IMR-90 (cell line): ENCODE measurements at regions not wholly inside any gene's neighbourhood (a gene's known extent, or its start where the extent isn't known, plus 50 kb on each side); places are given as distances from the start of the nearest gene placed in this dataset.

Source experiments
- BHLHE40 ChIP-seq: fragments of 150-350 bp; IDR thresholded peaks from 2 replicates; pipeline ENCODE4 v1.6.1; 2016; ENCODE audit warnings: mild to moderate bottlenecking, low read depth, low read length
- CEBPB ChIP-seq: IDR thresholded peaks from 2 replicates; pipeline ENCODE4 v1.6.1; 2012; ENCODE audit warnings: low read depth, low read length, improper control_type of control experiment
- CHD1 ChIP-seq: IDR thresholded peaks from 2 replicates; pipeline ENCODE4 v1.6.1; 2012; ENCODE audit warnings: low read depth, low read length, improper control_type of control experiment
- ELK1 ChIP-seq: fragments of 150-350 bp; IDR thresholded peaks from 2 replicates; pipeline ENCODE4 v1.6.1; 2016; ENCODE audit warnings: low read depth, mild to moderate bottlenecking, low read length, moderate library complexity, borderline replicate concordance
- FOS ChIP-seq: fragments of 150-350 bp; IDR thresholded peaks from 2 replicates; pipeline ENCODE4 v1.6.1; 2016; ENCODE audit warnings: low read depth, low read length
- MAZ ChIP-seq: IDR thresholded peaks from 2 replicates; pipeline ENCODE4 v1.6.1; 2012; ENCODE audit warnings: low read depth, mild to moderate bottlenecking, low read length, improper control_type of control experiment, moderate library complexity, borderline replicate concordance
- POLR2A ChIP-seq: IDR thresholded peaks from 2 replicates; pipeline ENCODE4 v1.6.1; 2012; ENCODE audit warnings: mild to moderate bottlenecking, low read depth, low read length
- RAD21 ChIP-seq: IDR thresholded peaks from 2 replicates; pipeline ENCODE4 v1.6.1; 2012; ENCODE audit warnings: low read length, improper control_type of control experiment
- RCOR1 ChIP-seq: IDR thresholded peaks from 2 replicates; pipeline ENCODE4 v1.6.1; 2012; ENCODE audit warnings: mild to moderate bottlenecking, low read length, improper control_type of control experiment; ENCODE audit not compliant: insufficient replicate concordance
- SMC3 ChIP-seq: fragments of 150-350 bp; IDR thresholded peaks from 2 replicates; pipeline ENCODE4 v1.6.1; 2016; ENCODE audit warnings: low read depth, mild to moderate bottlenecking, antibody characterized with exemption, low read length, moderate library complexity
- TF ChIP-seq, protein P1 (sequence below): conservative IDR thresholded peaks from 2 replicates; pipeline ENCODE4 v1.5.1; 2012; ENCODE audit warnings: mild to moderate bottlenecking, low read depth, low read length, improper control_type of control experiment

GRCh38 chr18:40360558-40360957 is 1594.5 kb upstream of the PIK3C3 start:
- TF ChIP-seq, protein P1, sequence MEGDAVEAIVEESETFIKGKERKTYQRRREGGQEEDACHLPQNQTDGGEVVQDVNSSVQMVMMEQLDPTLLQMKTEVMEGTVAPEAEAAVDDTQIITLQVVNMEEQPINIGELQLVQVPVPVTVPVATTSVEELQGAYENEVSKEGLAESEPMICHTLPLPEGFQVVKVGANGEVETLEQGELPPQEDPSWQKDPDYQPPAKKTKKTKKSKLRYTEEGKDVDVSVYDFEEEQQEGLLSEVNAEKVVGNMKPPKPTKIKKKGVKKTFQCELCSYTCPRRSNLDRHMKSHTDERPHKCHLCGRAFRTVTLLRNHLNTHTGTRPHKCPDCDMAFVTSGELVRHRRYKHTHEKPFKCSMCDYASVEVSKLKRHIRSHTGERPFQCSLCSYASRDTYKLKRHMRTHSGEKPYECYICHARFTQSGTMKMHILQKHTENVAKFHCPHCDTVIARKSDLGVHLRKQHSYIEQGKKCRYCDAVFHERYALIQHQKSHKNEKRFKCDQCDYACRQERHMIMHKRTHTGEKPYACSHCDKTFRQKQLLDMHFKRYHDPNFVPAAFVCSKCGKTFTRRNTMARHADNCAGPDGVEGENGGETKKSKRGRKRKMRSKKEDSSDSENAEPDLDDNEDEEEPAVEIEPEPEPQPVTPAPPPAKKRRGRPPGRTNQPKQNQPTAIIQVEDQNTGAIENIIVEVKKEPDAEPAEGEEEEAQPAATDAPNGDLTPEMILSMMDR = no peak
- TF ChIP-seq MAZ (no peak), SMC3 (no peak), ELK1 (no peak), CEBPB (no peak), FOS (no peak), CHD1 (no peak), RAD21 (no peak), RCOR1 (no peak), POLR2A (no peak), BHLHE40 (no peak)
